DMS79 (cell line): ENCODE measurements at regions not wholly inside any gene's neighbourhood (a gene's known extent, or its start where the extent isn't known, plus 50 kb on each side); places are given as distances from the start of the nearest gene placed in this dataset.
"Not testable (repeated sequence)": the region's sequence is repeated elsewhere in the genome, so short reads cannot be mapped to it uniquely, and the experiment has no call there.

Source experiments
- DNase-seq: peaks from one replicate; lab custom pipeline; 2025; lab: John Stamatoyannopoulos, UW

DNA sequence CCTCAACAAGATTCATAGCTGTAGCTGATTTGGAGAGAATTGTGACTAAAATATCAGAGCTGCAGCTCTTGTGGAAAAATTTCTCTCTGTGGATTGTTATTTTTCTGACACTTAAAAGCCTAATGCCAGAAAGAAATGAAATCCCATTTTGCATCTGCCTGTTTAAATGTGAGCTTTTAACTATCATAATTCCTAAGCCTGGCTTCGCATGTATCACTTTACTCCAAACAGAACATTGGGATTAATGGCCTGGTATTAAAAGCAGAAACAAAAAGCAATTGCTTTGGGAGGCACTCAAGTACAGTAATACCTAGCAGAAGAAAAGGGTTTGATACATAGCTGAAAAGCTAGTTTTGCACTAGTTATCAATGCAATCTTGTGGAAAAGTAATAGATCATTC, 164.2 kb upstream of the FSHR start:
- no peak for DNase-seq

DNA sequence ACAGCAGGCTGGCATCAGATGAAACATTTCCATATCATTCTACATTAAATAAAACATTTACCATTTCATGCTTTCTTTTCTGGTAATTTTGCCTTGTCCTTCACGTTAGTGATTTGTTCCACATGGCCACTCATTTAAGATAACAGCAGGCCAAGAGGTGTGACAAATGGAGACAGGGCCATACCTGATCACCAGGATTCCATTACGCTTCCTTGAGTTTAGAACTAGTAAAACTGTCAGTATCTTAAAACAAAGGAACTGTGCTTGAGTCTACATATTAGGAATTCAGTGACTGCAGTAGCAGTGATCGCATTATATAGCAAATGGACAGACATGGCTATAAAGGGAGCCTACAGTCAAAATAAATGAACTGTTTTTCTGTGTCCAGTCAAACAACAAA, 155.1 kb upstream of the FSHR start:
- no peak for DNase-seq

DNA sequence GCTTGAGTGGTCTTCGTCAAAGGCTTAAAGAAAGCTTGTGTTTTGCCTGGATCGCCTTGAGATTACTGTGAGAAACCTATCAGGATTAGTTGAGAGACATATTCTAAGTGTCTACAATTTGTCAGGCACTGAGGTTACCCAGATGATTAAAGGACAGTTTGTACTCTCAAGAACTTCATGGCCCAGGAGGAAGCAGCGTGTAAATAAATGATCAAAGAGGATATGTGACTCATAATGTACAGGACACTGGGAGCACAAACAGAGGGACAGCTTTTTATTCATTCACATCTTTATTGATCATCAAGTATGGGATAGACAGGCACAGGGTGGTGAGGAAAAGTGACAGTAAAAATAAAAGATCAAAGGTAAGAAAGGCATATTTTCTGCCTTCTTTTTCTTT, 152.6 kb upstream of the FSHR start:
- DNase-seq, result no peak

DNA sequence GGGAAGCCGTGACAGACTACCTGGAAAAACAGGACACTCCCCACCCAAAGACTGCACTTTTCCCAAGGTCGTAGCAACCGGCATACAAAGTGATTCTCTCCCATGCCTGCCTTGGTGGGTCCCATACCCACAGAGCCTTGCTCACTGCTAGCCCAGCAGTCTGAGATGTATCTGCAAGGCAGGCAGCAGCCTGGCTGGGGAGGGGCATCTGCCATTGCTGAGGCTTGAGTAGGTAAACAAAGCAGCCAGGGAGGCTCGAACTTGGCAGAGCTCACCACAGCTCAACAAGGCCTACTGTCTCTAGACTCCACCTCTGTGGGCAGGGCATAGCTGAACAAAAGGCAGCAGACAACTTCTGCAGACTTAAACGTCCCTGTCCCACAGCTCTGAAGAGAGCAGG, 144.4 kb upstream of the FSHR start:
- DNase-seq, result not testable (repeated sequence)

DNA sequence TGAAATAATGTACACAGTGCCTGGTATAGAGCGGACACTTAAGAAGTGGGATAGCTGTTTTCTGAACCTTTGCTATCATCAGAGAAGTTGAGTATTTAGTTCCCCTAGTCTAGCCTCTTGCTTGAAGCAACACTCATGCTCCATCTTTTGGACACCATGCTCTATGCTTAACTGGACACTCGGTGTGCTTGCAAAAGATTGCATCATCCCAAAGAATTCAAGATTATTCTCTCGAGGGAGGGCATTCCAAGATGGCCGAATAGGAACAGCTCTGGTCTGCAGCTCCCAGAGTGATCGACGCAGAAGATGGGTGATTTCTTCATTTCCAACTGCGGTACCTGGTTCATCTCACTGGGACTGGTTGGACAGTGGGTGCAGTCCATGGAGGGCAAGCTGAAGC, 143.9 kb upstream of the FSHR start:
- DNase-seq, result no peak

DNA sequence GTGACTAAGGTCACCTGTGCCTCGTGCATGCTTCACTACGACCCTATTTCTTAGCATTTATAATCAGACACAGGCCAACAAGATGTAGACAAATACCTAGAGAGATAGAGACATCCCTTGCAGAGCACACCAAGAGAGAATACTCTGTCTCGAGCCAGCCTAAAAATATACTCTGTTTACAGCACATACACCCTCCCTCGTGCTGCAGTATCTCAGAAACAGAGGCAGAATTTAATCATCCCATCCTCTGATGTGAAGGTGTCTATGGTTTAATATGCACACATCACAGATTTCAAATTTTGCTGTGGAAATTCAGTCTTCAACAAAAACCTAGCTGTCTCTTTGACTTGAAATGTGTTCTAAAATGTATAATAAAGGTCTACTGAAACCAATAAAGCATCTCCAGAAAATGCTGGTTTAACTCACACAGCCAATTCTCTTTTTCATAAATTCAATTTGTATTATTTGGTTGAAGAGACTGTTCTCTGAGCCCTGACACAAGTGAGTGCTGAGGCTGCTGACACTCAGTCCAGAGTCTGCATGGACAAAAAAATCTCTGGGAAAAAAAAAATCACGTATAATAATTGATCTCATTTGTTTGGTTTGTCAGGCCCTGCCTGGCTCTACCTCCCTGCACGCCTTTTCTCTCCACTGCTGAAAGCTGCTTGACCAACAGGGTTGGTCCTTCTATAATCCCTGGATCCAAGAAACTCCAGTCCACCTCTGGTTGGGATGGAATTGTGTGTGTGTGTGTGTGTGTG, 142.0 kb upstream of the FSHR start:
- no peak for DNase-seq

DNA sequence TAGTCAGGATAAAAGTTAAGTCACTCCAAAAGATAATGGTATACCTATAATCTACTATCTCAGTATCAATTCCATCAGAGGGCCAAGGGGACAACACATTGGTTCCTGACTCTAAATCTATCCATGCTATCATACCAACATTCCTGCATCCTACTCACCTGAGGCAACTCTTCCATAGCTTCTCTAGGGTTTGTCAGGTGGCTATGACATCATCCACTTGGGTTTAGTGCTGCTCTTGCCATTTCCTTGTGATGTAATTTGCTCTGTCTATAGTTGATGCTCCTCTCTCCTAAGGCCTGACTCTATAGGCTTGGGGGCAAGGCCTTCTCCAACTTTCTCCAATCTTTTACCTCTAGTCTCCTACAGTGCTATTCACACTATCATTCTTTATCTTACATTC, 139.9 kb upstream of the FSHR start:
- no peak for DNase-seq

DNA sequence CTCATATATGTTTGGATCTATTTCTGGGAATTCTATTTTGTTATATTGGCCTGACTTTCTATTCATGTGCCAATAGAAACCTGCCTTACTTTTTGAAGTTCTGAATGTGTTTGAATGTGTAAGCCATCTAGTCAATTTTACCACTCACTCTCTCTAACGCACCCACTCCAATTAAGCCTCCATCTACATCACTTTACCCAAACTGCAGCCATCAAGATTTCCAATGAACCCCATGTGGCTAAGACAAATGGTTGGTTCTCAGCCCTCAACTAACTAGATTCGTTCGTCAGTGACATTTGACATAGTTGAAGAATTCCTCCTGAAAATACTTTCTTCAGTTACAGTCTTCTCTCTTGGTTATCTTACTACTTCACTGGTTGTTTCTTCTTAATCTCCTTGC, 137.3 kb upstream of the FSHR start:
- DNase-seq, result no peak

DNA sequence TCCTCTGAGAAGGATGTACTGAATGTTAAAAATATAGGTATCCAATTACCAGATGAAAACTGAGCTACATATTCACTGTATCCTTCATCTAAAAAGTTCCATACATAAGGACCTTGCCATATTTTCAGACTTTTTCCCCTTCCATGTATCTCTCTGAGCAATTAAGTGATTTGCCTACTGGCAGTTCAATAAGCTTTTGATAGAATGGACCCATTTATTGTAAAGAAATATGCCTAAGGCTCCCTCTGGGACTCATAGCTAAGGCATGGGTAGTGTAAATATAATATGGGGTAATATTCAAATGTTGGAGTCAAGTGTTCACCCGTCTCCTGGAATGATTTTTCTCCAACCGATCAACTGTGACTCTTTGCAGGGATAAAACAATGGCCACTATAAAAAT, 135.4 kb upstream of the FSHR start:
- DNase-seq, result no peak

DNA sequence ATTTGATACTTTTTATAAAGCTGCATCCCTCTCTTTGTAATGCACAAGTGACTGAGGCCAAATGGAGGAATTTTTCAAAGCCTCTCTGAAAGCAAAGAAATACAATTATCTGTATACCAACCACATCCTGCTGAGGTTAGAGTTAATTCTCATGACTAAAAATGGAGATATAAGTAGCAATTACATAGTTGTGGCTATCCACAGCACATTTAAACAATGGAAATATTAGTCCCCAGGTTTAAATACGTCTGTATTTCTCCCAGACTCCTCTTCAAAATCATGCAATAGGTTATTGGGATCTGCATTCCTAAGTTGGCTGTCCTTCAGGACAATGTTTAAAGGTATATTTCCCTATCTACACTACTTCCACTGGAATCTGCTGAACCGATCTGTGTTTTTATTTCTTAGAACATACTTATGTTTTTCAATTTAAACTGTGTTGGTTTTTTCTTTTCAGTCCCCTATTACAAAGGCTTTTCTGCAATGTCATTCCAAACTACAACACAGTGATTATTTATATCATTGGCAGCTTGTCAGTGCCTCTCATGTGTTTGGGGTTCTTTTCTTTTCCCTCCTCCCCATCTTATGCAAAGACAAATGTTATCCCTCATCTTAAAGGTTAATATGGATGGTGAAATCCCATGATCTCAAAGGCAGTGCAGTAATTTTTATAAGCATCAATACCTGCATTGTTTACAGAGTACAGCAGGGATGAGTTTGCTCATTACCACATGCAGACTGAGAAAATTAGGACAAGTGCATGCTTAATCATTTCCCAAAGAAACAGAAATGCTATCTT, 134.8 kb upstream of the FSHR start:
- DNase-seq, result no peak

DNA sequence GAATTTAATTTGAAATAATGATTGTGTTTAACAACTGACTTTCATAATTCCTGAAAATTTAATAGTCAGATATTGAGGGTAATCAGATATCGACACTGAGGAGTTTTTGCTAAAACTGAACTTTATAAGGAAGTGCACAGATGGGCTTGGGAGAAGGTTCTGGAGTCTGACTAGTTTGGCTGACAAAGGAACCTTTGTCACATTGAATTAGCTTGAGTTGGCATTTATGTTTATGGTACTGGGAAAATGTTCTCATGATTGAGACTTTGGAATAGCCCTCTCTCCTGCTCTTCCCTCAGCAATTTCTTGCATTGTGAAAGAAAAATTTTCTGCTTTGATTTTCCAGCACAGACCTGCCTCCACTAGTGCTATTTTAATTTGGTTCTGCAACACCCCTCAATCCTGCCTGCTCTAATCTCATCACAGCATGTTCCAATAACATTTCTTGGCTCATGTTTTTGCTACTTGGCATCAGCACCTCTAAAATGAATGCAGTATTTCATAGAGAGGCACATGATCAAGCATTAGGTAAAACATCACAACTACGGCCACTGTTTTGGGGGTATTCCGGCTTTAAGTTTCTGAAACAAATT, 133.9 kb upstream of the FSHR start:
- DNase-seq, result no peak

DNA sequence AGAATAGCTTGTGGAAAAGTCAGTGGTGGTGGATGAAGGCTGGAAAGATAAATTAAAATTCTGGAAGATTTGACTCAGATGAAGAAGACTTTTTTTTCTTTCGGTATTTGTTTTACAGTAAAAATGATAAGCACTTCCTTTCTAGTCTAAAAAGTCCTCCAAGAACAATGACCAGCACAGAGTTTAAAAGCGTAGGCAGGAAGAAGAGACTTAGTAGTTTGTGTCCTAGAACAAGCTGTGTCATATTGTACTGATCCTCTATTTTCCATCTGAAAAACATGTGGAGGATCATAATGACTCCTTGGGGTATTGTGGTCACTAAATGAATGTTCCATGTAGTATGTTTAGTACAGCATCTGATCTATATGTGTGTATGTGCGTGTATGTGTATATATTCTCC, 132.4 kb upstream of the FSHR start:
- DNase-seq, result no peak

DNA sequence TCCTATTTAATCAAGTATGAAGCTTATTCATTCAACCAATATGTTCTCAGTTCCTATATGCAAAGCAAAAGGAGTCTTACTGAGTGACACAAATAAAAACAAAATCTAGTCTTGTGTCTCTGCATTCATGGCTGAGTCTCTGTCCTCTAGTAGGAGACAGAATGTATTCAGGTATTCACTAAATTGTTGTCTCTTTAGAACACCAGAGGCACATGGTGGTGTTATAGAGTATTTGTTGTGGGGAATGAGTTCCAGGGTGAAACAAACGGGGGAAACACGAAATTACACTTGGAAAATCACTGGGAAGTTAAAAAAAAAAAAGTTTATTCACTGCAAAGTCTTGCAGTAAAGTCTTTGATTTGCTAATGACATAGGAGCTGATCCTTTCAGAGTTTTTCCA, 131.7 kb upstream of the FSHR start:
- no peak for DNase-seq

DNA sequence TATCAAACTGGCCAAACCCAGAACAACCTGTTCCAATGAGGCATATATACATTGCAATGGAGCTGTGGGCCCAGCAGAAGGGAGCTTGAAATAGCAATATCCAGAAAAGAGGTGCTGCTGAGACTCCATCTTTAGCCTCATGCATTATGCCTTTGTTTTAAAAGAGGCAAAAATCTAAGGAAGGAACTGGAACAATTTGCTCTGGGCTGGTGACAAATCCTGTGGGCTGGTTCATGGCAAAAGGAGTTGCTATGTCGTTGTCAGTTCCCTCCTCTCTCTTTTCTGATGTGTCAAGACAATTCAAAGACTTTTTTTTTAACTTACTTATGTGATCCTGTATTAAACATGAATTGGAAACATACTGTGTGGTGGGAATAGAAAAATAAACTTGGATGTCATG, 124.2 kb upstream of the FSHR start:
- no peak for DNase-seq

DNA sequence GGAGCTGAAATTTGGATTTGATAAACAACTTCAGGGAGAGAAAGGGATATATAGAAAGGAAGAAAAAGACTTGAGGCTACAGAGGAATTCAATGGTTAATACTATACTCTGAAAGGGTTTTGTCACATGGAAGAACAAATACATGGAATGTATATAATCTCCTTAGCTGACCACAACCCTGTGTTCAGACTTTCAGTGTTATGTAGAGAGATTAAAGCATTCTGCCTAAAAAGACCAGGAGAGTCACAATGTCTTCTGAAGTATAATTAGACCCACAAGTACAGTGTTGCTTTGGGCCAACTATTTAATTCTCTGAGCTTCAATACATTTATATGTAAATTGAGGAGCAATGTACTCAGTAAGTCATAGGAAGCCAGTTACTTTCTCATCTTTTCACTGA, 123.8 kb upstream of the FSHR start:
- DNase-seq, result no peak

DNA sequence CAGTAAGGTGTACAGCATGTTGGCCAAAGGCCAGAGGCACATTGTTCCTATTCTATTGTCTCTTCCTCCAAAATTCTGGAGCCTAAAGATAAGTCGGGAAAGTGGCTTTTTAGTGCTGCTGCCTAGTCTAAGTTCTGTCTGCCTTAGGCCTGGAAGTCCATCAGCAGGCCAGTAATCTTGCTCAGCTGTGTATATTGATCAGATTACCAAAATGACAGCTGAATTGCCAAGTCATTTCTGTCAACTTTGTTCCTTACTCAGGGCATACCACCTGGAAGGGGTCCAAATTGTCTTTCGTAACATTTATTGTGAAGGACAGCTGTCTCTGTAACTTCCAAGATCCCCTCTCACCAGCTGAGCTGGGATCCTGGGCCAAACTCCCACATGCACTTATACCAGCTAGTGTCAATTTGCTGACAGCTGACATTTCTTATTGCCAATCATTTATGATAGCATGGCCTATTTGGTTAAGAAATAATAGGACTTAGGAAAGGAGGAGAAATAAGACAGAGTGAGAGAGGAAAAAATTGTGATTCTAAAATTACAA, 116.8 kb upstream of the FSHR start:
- DNase-seq, result no peak

DNA sequence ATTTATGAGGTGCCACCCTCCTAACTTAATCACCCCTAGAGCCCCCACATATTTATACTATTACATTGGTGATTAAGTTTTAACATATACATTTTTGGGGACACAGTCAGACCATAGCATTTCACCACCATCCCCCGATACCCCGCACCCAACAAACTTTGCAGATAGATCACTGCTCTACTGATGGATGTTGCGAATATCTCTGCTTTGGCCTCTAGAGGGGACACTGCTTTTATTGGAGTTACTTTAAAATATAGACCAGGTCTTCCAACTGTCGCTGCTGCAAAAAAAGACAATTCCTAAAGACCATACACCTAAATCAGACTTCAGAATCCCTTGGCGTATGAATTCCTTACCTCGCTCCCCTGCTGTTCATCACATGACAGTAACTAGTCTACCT, 115.8 kb upstream of the FSHR start:
- DNase-seq, result no peak

DNA sequence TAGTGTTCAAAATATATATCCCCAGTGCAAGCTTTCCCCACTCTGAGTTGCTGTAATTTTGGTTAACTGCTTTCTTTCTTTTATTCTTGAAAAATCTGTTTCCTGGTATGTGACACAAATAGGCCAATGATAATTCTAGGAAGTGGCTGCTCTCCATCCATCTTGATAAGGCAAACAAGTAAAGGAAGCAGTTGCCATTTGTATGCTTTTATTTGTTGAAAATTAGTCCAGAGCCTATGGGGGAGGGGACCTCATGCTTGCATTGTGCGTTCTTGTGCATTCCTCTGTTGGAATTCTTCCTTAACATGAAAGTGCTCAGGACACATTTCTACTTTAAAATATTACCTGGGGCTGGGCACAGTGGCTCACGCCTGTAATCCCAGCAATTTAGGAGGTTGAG, 111.2 kb upstream of the FSHR start:
- DNase-seq, result no peak

DNA sequence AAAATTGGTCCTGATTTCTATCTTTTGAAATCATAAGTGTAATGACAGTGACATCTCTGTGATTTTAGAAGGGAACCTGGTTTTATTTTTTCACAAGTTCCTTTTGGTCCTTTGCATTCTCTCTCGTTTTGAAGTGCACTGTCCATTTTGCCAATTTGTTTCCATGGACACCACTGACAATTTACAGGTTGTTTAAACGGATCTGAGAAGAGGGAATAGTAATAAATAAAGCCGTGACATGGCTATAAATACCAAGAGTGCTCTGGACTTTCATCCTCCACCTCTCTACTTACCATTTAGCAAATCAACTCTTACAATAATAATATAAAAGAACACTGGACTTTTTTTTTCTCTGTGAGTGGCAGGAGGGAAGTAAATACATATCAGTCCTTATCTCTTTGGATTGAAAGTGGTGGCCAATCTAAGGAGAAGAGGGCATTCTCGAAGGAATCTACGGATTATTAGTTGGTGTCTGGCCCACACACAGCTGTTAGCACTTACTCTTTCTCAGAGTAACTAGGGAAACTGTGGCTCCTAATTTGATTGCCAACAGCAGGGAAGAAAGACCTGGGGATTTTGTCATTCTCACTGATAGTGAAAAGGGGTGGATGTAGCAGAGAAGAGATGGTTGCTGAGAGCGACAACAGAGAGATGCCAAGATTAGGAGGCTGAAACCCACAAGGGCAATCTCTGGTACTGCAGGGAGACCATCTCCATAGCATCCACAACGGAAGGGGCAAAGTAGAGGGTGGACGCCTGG, 108.7 kb upstream of the FSHR start:
- DNase-seq, result peak; percentile 10

DNA sequence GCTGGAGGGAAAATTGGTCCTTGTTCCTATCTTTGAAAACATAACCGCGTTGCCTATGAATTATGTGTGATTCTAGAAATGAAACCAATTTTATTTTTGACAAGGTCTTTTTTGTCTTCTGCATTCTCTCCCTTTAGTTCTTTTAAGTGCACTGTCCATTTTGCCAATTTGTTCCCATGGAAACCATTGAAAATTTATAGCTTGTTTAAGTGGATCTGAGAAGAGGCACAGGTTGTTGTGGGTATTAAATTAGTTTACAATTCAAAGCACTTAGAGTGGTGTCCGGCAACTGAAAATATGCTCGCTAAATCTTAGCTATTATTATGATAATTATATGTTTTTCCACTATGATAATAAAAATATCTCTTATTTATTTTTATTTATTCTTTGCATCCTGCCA, 107.5 kb upstream of the FSHR start:
- peak; percentile 48 for DNase-seq

DNA sequence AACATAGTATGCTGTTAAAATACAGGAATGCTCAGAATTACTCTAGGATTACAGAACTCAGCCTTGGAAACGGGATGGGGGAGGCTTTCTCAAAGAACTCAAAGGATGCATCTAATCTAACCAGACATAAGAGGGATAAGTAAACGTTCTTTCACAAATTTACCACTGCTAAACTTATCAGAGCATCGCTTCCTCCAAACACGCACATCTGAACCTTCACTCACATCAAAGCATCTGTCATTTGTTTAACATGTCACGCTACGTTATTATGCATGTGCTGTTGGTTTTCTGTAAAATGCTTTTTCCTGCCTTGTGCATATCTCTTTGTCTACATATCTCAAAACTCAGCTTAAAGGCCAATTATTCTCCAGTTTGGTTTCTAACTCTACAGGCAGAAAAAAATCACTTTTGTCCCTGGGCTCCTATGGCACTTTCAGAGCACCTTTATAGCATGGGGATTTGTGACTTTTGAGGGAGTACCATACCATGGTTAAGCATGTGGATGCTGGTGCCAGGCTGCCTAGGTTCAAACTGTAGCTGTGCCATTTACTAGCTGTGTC, 106.7 kb upstream of the FSHR start:
- DNase-seq, result no peak

DNA sequence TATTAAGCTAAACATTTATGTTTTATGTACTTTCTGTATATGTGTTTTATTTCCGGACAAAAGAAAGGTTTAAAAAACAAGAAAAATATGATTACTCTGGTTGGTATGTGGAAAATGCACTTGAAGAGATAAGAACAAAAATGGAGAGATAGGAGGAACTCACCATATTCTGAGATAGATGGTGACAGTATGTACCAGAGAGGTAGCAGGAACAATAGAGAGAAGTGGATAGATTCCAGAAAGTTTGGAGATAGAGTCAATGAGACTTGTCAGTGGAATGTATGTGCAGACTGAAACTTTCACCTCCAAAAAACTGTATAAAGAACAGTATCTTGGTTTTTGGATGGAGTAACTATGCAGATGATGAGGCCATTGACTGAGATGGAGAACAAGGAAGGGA, 105.6 kb upstream of the FSHR start:
- no peak for DNase-seq
